HCT116 (cell line): ENCODE measurements at regions not wholly inside any gene's neighbourhood (a gene's known extent, or its start where the extent isn't known, plus 50 kb on each side); places are given as distances from the start of the nearest gene placed in this dataset.

ENCODE experiments used
- ATAC-seq: fragments of 200-7000 bp; cut with Tn5 transposase; 2 replicates; pipeline ENCODE4 v1.9.1; 2020; ENCODE audit warnings: mild to moderate bottlenecking, moderate library complexity
- BruUV-seq: library from RNA; stranded (reverse); fragments of 400-500 nt; replicated peaks from 2 replicates; lab custom pipeline; 2021; lab: Mats Ljungman, UMichigan
- CTCF ChIA-PET: fragments of 300-600 bp; sonication (Branson Sonifier 250); formaldehyde crosslinking; loops from one replicate; lab custom pipeline; 2021; ENCODE audit warnings: antibody characterized with exemption; lab: Charles Lee
- POLR2A ChIA-PET: fragments of 300-600, 350-600 bp; sonication (Branson Sonifier 250); formaldehyde crosslinking; loops from one replicate; lab custom pipeline; 2021; ENCODE audit warnings: antibody characterized with exemption; lab: Charles Lee
- RAD21 ChIA-PET, 2 experiments: fragments of 300-600 bp; sonication (Branson Sonifier 250); formaldehyde crosslinking; loops; one replicate each; lab custom pipeline; 2023; ENCODE audit warnings: low total read pairs in 2 of 2; ENCODE audit not compliant: uncharacterized antibody in 2 of 2, unreplicated experiment in 2 of 2, low non-redundant PET in 1 of 2; lab: Charles Lee
- DNase-seq: peaks from one replicate; pipeline ENCODE4 v3.0.0-alpha.2; 2010; ENCODE audit warnings: low read depth, low spot score
- H2AFZ ChIP-seq: fragments of 200-600 bp; shearing (Covaris generic), sonication (generic); 2 replicates; pipeline ENCODE4 v1.6.1; 2017; ENCODE audit warnings: low read depth, mixed run types, mixed read lengths, antibody characterized with exemption, low read length; ENCODE audit not compliant: poor library complexity, severe bottlenecking
- H3K27ac ChIP-seq: 2 replicates; pipeline ENCODE4 v1.5.1; 2012; ENCODE audit warnings: low read depth, low read length
- H3K27me3 ChIP-seq: fragments of 200-600 bp; sonication (generic); 2 replicates; pipeline ENCODE4 v1.6.1; 2016; ENCODE audit warnings: mixed run types, low read length, mixed read lengths; ENCODE audit not compliant: insufficient read depth
- H3K36me3 ChIP-seq, 2 experiments: fragments of 200-500 bp in 1 of 2; fragments of 200-600 bp in 1 of 2; sonication (Bioruptor generic) in 1 of 2; sonication (generic) in 1 of 2; 2 replicates each; pipeline versions ENCODE4 v1.5.1 to v1.6.1; 2014 to 2016; ENCODE audit warnings: low read length in 2 of 2, inconsistent platforms in 1 of 2, mixed read lengths in 1 of 2, mixed run types in 1 of 2; ENCODE audit not compliant: insufficient read depth in 2 of 2, control insufficient read depth in 1 of 2
- H3K4me1 ChIP-seq, 2 experiments: fragments of 200-600 bp in 1 of 2; sonication (generic) in 1 of 2; 2 replicates each; pipeline versions ENCODE4 v1.5.1 to v1.6.1; 2012 to 2017; ENCODE audit warnings: low read length in 2 of 2, inconsistent platforms in 1 of 2, mild to moderate bottlenecking in 1 of 2, mixed read lengths in 1 of 2, mixed run types in 1 of 2, moderate library complexity in 1 of 2; ENCODE audit not compliant: insufficient read depth in 2 of 2, control insufficient read depth in 1 of 2
- H3K4me2 ChIP-seq: fragments of 200-600 bp; sonication (generic); 2 replicates; pipeline ENCODE4 v1.6.1; 2017; ENCODE audit warnings: mixed run types, low read length, mixed read lengths
- H3K4me3 ChIP-seq, 2 experiments: fragments of 200-600 bp in 1 of 2; sonication (generic) in 1 of 2; replicated peaks in 1 of 2; 2 replicates each; pipeline ENCODE4 v1.5.1; 2011 to 2016; ENCODE audit warnings: low read length in 2 of 2, control low read depth in 1 of 2, low read depth in 1 of 2, mild to moderate bottlenecking in 1 of 2, mixed read lengths in 1 of 2, mixed run types in 1 of 2
- H3K79me2 ChIP-seq: fragments of 200-600 bp; sonication (generic); 2 replicates; pipeline ENCODE4 v1.6.1; 2017; ENCODE audit warnings: mild to moderate bottlenecking, mixed run types, low read length, moderate library complexity, mixed read lengths; ENCODE audit not compliant: insufficient read depth
- H3K9ac ChIP-seq: fragments of 200-600 bp; sonication (generic); 2 replicates; pipeline ENCODE4 v1.6.1; 2016; ENCODE audit warnings: low read length, mixed read lengths
- H3K9me2 ChIP-seq: fragments of 200-600 bp; sonication (generic), shearing (Covaris generic); 2 replicates; pipeline ENCODE4 v1.6.1; 2017; ENCODE audit warnings: mixed run types, mild to moderate bottlenecking, moderate library complexity; ENCODE audit not compliant: insufficient read depth
- H3K9me3 ChIP-seq, 2 experiments: fragments of 200-500 bp in 1 of 2; fragments of 200-600 bp in 1 of 2; sonication (Bioruptor generic) in 1 of 2; sonication (generic) in 1 of 2; 2 replicates each; pipeline ENCODE4 v1.6.1; 2014 to 2017; ENCODE audit warnings: low read length in 2 of 2, mixed read lengths in 2 of 2, inconsistent platforms in 1 of 2, low read depth in 1 of 2, mild to moderate bottlenecking in 1 of 2, mixed run types in 1 of 2, moderate library complexity in 1 of 2; ENCODE audit not compliant: control insufficient read depth in 1 of 2, insufficient read depth in 1 of 2
- H4K20me1 ChIP-seq: fragments of 200-600 bp; sonication (generic), shearing (Covaris generic); 2 replicates; pipeline ENCODE4 v1.6.1; 2017; ENCODE audit warnings: mixed run types, mild to moderate bottlenecking, moderate library complexity; ENCODE audit not compliant: insufficient read depth
- ATF3 ChIP-seq: IDR thresholded peaks from 2 replicates; pipeline ENCODE4 v1.6.1; 2012
- CBX3 ChIP-seq: IDR thresholded peaks from 2 replicates; pipeline ENCODE4 v1.6.1; 2012; ENCODE audit warnings: low read depth
- EZH2 ChIP-seq: fragments of 200-600 bp; sonication (generic); IDR thresholded peaks from 2 replicates; pipeline ENCODE4 v1.6.1; 2017; ENCODE audit warnings: antibody characterized with exemption, mixed run types
- FOSL1 ChIP-seq: IDR thresholded peaks from 2 replicates; pipeline ENCODE4 v1.6.1; 2012; ENCODE audit warnings: low read depth
- POLR2A ChIP-seq: IDR thresholded peaks from 2 replicates; pipeline ENCODE4 v1.7.0; 2011; ENCODE audit warnings: borderline replicate concordance; ENCODE audit not compliant: insufficient read depth, insufficient read length; ENCODE audit errors: extremely low read depth
- RAD21 ChIP-seq: IDR thresholded peaks from 2 replicates; pipeline ENCODE4 v1.6.1; 2012; ENCODE audit warnings: low read depth, mild to moderate bottlenecking
- SIN3A ChIP-seq: IDR thresholded peaks from 2 replicates; pipeline ENCODE4 v1.6.1; 2012; ENCODE audit warnings: low read depth
- SP1 ChIP-seq: IDR thresholded peaks from 2 replicates; pipeline ENCODE4 v1.6.1; 2012; ENCODE audit warnings: low read depth
- SRF ChIP-seq: IDR thresholded peaks from 2 replicates; pipeline ENCODE4 v1.6.1; 2012; ENCODE audit warnings: low read depth
- TCF7L2 ChIP-seq: IDR thresholded peaks from 2 replicates; pipeline ENCODE4 v1.7.0; 2011; ENCODE audit warnings: borderline replicate concordance, inconsistent platforms; ENCODE audit not compliant: insufficient read depth, insufficient read length; ENCODE audit errors: extremely low read depth
- ZNF274 ChIP-seq: fragments of 200-500 bp; sonication (Bioruptor generic); IDR thresholded peaks from 2 replicates; pipeline ENCODE4 v1.6.1; 2014; ENCODE audit warnings: mild to moderate bottlenecking, low read depth, low read length, inconsistent platforms
- intact Hi-C: fragments of 100-400 bp; cut with micrococcal nuclease; formaldehyde crosslinking; loops from 2 replicates; pipeline ENCODE4 v1.10.0; 2022
- TF ChIP-seq, protein P1 (sequence below): IDR thresholded peaks from 2 replicates; pipeline ENCODE4 v1.6.1; 2012
- TF ChIP-seq, protein P2 (sequence below), 3 experiments: fragments of 200-600 bp in 1 of 3; sonication (generic) in 1 of 3; IDR thresholded peaks in 2 of 3; conservative IDR thresholded peaks in 1 of 3; 2 replicates each; pipeline ENCODE4 v1.5.1; 2012 to 2017; ENCODE audit warnings: low read depth in 2 of 3, low read length in 2 of 3, antibody characterized with exemption in 1 of 3, borderline replicate concordance in 1 of 3, control low read depth in 1 of 3, mild to moderate bottlenecking in 1 of 3, mixed read lengths in 1 of 3, mixed run types in 1 of 3, moderate library complexity in 1 of 3; ENCODE audit not compliant: insufficient read depth in 1 of 3
- TF ChIP-seq, protein P3 (sequence below): IDR thresholded peaks from 2 replicates; pipeline ENCODE4 v1.6.1; 2012; ENCODE audit warnings: low read depth

GRCh38 chr4:58688568-58688967 is 1578.4 kb upstream of the IGFBP7 start:
- no peak for ATAC-seq

More at GRCh38 chr4:58688568-58688967, 1578.4 kb upstream of the IGFBP7 start:
- H3K36me3 ChIP-seq: no peaks in the 10 kb centered on the region
- H3K27ac ChIP-seq: no peak overlapping the region
- H4K20me1 ChIP-seq: no peaks in the 10 kb centered on the region
- H3K4me2 ChIP-seq: no peak overlapping the region
- ChIA-PET CTCF (no interaction called here), POLR2A (no interaction called here)
- no peak overlapping the region for H2AFZ ChIP-seq
- no peaks in the 10 kb centered on the region for H3K9me2 ChIP-seq
- no peaks in the 10 kb centered on the region for H3K79me2 ChIP-seq
- H3K9me3 ChIP-seq: peaks cover 8 to 11% of the 10 kb centered on the region in 2 experiments; a peak in 2 of 4 replicates
- H3K4me1 ChIP-seq: no peaks in the 10 kb centered on the region
- H3K4me3 ChIP-seq: no peak overlapping the region
- TF ChIP-seq, protein P1, sequence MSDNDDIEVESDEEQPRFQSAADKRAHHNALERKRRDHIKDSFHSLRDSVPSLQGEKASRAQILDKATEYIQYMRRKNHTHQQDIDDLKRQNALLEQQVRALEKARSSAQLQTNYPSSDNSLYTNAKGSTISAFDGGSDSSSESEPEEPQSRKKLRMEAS: no peak
- TF ChIP-seq SIN3A (no peak), FOSL1 (no peak), RAD21 (no peak), TCF7L2 (no peak), ZNF274 (no peak), CBX3 (no peak), ATF3 (no peak), SP1 (no peak), POLR2A (no peak), SRF (no peak), EZH2 (no peak)
- TF ChIP-seq, protein P2, sequence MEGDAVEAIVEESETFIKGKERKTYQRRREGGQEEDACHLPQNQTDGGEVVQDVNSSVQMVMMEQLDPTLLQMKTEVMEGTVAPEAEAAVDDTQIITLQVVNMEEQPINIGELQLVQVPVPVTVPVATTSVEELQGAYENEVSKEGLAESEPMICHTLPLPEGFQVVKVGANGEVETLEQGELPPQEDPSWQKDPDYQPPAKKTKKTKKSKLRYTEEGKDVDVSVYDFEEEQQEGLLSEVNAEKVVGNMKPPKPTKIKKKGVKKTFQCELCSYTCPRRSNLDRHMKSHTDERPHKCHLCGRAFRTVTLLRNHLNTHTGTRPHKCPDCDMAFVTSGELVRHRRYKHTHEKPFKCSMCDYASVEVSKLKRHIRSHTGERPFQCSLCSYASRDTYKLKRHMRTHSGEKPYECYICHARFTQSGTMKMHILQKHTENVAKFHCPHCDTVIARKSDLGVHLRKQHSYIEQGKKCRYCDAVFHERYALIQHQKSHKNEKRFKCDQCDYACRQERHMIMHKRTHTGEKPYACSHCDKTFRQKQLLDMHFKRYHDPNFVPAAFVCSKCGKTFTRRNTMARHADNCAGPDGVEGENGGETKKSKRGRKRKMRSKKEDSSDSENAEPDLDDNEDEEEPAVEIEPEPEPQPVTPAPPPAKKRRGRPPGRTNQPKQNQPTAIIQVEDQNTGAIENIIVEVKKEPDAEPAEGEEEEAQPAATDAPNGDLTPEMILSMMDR (IDR thresholded peaks at IDR 0.05 in 2 of 3, conservative IDR thresholded peaks at IDR 0.05 in 1 of 3; ENCODE audit: borderline replicate concordance in 1 of 3, insufficient read depth in 1 of 3, low read depth in 2 of 3, low read length in 2 of 3): no peak
- TF ChIP-seq, protein P3, sequence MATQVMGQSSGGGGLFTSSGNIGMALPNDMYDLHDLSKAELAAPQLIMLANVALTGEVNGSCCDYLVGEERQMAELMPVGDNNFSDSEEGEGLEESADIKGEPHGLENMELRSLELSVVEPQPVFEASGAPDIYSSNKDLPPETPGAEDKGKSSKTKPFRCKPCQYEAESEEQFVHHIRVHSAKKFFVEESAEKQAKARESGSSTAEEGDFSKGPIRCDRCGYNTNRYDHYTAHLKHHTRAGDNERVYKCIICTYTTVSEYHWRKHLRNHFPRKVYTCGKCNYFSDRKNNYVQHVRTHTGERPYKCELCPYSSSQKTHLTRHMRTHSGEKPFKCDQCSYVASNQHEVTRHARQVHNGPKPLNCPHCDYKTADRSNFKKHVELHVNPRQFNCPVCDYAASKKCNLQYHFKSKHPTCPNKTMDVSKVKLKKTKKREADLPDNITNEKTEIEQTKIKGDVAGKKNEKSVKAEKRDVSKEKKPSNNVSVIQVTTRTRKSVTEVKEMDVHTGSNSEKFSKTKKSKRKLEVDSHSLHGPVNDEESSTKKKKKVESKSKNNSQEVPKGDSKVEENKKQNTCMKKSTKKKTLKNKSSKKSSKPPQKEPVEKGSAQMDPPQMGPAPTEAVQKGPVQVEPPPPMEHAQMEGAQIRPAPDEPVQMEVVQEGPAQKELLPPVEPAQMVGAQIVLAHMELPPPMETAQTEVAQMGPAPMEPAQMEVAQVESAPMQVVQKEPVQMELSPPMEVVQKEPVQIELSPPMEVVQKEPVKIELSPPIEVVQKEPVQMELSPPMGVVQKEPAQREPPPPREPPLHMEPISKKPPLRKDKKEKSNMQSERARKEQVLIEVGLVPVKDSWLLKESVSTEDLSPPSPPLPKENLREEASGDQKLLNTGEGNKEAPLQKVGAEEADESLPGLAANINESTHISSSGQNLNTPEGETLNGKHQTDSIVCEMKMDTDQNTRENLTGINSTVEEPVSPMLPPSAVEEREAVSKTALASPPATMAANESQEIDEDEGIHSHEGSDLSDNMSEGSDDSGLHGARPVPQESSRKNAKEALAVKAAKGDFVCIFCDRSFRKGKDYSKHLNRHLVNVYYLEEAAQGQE: no peak
- TF ChIP-seq, all 23 proteins: peak for 0
- RAD21 ChIA-PET: no interaction called here
- BruUV-seq: no TSS peak
- H3K27me3 ChIP-seq: no peaks in the 10 kb centered on the region
- DNase-seq: no peak
- intact Hi-C loops: no loop called here
- no peak overlapping the region for H3K9ac ChIP-seq
